ENCODE measurements at regions not wholly inside any gene's neighbourhood (a gene's known extent, or its start where the extent isn't known, plus 50 kb on each side); places are given as distances from the start of the nearest gene placed in this dataset.

GRCh38 chr3:99049164-99049563 is 147.7 kb upstream of the DCBLD2 start:
- H3K36me3 ChIP-seq: no peaks in the 10 kb centered on the region
- no peaks in the 10 kb centered on the region for H3K27me3 ChIP-seq
- H3K27ac ChIP-seq: no peak overlapping the region
- TF ChIP-seq CTCF (IDR thresholded peaks at IDR 0.05) (no peak), POLR2A (IDR thresholded peaks at IDR 0.05) (no peak)
- H3K9me3 ChIP-seq: no peaks in the 10 kb centered on the region
- no peak overlapping the region for H3K4me3 ChIP-seq
- no peak for DNase-seq
- H3K4me1 ChIP-seq: no peaks in the 10 kb centered on the region
- intact Hi-C loops (cut with DNase I): no loop called here
- 45 to 65% methylated on average over 1 of the region's 1 CpG for WGBS, 2 donors

GRCh38 chr3:99041747-99042146 is 140.3 kb upstream of the DCBLD2 start:
- Histone ChIP-seq H3K36me3 (no peaks in the 10 kb centered on the region), H3K4me3 (no peak overlapping the region), H3K4me1 (no peaks in the 10 kb centered on the region), H3K27me3 (no peaks in the 10 kb centered on the region), H3K9me3 (no peaks in the 10 kb centered on the region), H3K27ac (no peak overlapping the region)
- TF ChIP-seq CTCF (IDR thresholded peaks at IDR 0.05): no peak
- TF ChIP-seq POLR2A (IDR thresholded peaks at IDR 0.05): no peak
- 68 to 100% methylated on average over 1 to 2 of the region's 2 CpGs for WGBS, 2 donors
- intact Hi-C loops (cut with DNase I): no loop called here
- no peak for DNase-seq

- 78 to 83% methylated on average over 4 of the region's 4 CpGs for WGBS, 2 donors
- intact Hi-C loops (cut with DNase I): no loop called here
Observed at GRCh38 chr3:99031778-99032177, 130.3 kb upstream of the DCBLD2 start.

GRCh38 chr3:99023590-99024192 is 122.2 kb upstream of the DCBLD2 start:
- no peak overlapping the region for H3K4me3 ChIP-seq
- no peaks in the 10 kb centered on the region for H3K4me1 ChIP-seq
- TF ChIP-seq POLR2A (IDR thresholded peaks at IDR 0.05) (no peak), CTCF (IDR thresholded peaks at IDR 0.05) (peak in 5 of 6 experiments; percentile 47 to 74 (median 62))
- no peaks in the 10 kb centered on the region for H3K27me3 ChIP-seq
- WGBS, 2 donors: 8 to 14% methylated on average over 2 of the region's 2 CpGs
- intact Hi-C loops (cut with DNase I): loop anchor here (10.0 kb wide), 1 partner anchor 731 kb away; no protein-coding TSS in a partner anchor
- H3K9me3 ChIP-seq: no peaks in the 10 kb centered on the region
- no peaks in the 10 kb centered on the region for H3K36me3 ChIP-seq
- no peak for DNase-seq
- H3K27ac ChIP-seq: no peak overlapping the region

More at GRCh38 chr3:99031778-99032177, 130.3 kb upstream of the DCBLD2 start:
- H3K36me3 ChIP-seq: no peaks in the 10 kb centered on the region
- H3K4me1 ChIP-seq: no peaks in the 10 kb centered on the region
- no peaks in the 10 kb centered on the region for H3K27me3 ChIP-seq
- peaks cover 0 to 3% (median 0%) of the 10 kb centered on the region in 3 donors for H3K9me3 ChIP-seq
- no peak overlapping the region for H3K4me3 ChIP-seq
- DNase-seq: no peak
- no peak for TF ChIP-seq CTCF (IDR thresholded peaks at IDR 0.05)
- no peak for TF ChIP-seq POLR2A (IDR thresholded peaks at IDR 0.05)
- H3K27ac ChIP-seq: no peak overlapping the region

GRCh38 chr3:99021466-99021865 is 120.0 kb upstream of the DCBLD2 start:
- H3K9me3 ChIP-seq: no peaks in the 10 kb centered on the region
- no peaks in the 10 kb centered on the region for H3K27me3 ChIP-seq
- TF ChIP-seq CTCF (IDR thresholded peaks at IDR 0.05) (no peak), POLR2A (IDR thresholded peaks at IDR 0.05) (no peak)
- intact Hi-C loops (cut with DNase I): loop anchor here (10.0 kb wide), 1 partner anchor 733 kb away; no protein-coding TSS in a partner anchor
- H3K27ac ChIP-seq: no peak overlapping the region
- H3K4me1 ChIP-seq: no peaks in the 10 kb centered on the region
- no peak for DNase-seq
- WGBS, 2 donors: 60 to 100% methylated on average over 1 of the region's 1 CpG
- H3K36me3 ChIP-seq: no peaks in the 10 kb centered on the region
- H3K4me3 ChIP-seq: no peak overlapping the region

Measured in esophagus squamous epithelium (tissue), 5 donors.